Stimulated activated CD4-positive, alpha-beta T cell treated with anti-CD3 and anti-CD28 coated beads, Interleukin-4, amount 100 ng/mL, for 24 hours (primary cell): ENCODE measurements at regions not wholly inside any gene's neighbourhood (a gene's known extent, or its start where the extent isn't known, plus 50 kb on each side); places are given as distances from the start of the nearest gene placed in this dataset.

Experiments
- DNase-seq: peaks from one replicate; pipeline ENCODE4 v3.0.0-alpha.2; 2020

DNA sequence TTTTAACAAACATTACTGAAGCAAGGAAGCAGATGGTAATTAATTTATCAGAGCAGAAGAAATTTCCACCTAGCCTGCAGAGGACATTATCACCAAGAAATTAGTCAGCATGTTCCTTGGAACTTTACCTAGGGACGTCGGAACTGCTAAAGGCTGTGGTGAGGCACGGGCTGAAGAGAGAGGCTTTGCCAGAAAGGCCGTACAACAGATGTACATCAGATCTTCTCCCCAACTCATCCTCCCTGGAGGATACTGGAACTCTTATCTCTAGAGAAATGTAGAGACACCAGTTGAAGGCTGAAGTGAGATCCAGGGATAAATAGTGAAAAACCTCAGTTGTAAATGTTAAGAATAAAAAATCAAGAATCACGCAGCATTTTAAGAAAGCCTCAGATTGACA, 257.1 kb downstream of the SAMD5 start:
- no peak for DNase-seq

DNA sequence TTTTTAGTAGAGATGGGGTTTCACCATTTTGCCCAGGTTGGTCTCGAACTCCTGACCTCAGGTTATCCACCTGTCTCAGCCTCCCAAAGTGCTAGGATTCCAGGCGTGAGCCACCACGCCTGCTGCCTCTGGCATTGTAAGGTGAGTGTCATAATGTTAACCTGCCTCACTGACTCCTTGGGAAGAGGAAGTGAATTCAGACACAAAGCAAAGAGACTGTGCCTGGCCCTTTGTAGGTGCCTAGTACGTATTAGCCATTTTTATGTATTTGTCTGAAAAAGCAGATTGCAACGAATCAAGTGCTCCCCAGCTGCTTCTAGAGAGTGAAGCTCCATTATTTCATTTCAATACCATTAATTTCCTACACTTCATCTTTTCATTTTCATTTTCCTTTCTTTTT, 260.5 kb downstream of the SAMD5 start:
- DNase-seq = no peak

DNA sequence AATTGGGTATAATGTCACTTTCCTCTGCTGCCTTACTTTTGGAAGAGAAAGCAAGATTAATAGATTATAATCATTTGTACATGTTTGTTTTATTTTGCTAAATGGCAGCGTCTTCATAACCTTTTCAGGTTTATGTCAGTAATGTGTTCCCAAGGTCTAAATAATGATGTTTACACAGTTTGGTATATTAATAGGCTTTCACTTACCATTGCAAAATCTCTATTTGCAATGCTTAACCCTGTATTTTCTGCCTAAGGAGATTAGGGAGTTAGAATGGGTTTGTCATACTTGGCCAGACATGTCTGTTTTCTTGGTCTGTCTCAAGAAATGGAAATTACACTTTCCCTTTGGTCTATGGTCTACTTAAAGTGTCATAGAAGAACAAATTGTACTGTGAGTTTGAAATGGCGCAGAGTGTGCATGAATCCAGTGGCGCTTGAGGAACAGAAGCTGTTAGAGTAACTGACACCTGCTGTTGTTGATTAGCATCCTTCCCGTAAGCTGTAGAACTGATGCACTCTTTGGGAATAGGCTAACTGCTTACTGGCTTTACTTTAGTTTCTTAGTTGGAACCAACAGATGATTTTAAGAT, 261.1 kb downstream of the SAMD5 start:
- no peak for DNase-seq

DNA sequence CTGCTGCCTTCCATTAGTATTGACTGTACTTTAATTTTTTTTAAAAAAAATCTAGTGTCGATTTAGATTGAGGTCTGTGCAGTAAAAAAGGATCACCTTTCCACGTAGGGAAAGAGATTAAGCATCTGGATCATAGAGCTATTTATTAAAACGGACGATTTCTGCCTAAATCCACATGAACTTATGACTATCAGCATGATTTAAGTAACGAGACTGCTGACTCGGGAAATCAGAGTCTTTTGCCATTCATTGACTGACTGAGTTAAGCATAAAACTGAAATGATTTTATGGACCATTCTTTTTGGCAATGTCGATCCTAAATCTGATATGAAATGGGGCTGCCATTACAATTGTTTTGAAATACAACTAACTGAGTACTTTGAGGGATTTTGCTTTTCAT, 261.7 kb downstream of the SAMD5 start:
- no peak for DNase-seq

DNA sequence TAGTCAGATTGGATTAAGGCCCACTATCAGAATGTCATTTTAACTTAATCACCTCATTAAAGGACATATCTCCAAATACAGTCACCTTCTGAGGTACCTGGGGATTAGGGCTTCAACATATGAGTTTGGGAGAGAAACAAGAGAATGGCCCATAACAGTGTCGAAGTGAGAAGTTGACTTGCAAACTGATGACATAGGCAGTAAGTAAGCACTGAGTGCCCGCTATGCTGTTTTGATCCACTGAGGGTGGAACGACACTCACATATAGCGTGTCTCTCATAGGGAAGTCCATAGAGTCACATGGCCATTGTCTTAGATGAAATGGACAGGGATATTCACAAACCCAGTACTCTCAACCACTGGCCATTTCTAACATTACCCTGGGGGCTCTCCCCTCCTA, 264.2 kb downstream of the SAMD5 start:
- no peak for DNase-seq

DNA sequence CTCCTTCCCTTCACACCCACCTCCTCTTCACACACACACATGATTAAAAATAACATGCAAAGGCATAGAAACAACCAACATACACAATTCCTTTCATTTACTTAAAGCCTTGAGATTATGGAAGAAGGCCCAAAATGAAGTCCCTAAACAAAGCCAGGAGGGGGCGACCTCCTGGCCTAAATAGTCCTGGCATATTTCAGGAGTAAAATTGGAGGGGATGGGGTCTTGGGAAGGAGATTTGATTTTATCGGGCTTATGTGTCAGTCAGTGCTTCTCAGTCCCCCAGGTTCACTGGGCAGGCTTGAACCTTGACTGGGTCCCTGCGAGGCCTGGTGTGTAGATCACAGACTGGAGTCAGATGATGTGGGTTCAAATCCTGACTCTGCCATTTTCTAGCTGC, 266.4 kb downstream of the SAMD5 start:
- DNase-seq = no peak

DNA sequence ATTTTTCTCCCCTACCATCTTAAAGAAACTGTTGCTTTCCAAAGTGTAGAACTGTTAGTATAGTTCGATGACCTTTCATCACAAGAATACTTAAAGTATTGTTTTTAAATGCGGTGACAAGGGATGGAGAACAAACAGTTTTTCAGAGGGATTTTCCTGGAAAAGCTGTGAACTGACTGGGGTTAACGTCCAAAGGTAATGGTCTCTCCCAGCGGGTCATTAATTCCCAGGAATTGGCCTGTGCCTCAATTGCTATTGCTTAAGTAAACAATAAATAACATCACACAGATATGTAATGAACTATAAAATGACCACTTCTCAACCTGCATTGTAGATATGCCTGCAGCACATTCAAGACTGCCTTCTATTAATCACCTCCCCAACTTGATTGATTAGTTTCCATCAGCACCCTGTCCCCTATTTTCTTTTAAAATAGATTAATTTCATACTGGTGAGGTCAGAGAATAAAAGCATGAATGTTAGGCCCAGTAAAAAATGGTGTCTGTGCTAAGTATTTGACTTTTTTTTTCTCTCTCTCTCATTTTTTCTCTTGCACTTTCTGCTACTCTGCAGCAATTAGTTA, 268.2 kb downstream of the SAMD5 start:
- no peak for DNase-seq

DNA sequence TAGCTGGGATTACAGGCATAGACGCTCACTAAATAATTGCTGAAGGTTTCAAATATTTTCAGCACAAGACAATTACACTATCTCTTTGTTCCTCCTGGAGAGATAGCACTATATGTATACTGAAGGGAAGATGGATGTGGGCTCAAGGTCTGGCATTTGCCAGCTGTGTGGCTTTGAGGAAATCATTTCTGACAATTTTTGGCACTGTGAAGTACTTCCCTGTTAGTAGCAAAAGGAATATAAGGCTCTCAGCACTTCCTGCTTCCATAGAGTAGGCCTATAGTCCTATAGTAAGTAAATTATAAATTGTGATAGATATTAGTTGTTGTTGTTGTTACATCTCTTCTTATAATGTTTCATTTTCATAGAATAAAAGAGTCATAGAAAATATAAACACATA, 271.1 kb downstream of the SAMD5 start:
- no peak for DNase-seq

DNA sequence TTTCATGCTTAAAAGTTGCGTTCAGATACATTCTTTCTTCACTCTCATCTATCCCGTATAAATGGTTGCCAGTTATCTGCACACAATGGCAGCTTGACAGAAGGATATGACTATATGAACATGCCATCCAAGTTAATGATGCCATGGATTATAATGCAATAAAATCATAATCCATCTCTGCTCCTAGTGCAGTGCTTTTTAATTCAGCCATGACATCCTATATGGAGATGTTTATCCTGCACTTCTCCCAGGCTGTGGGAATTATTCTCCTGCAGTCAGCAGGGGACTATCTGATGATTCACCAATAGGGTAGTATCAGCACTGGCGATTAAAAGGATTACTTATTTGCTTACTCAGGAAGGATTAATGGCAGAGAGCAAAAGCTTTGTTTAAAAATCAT, 273.8 kb downstream of the SAMD5 start:
- DNase-seq = no peak

DNA sequence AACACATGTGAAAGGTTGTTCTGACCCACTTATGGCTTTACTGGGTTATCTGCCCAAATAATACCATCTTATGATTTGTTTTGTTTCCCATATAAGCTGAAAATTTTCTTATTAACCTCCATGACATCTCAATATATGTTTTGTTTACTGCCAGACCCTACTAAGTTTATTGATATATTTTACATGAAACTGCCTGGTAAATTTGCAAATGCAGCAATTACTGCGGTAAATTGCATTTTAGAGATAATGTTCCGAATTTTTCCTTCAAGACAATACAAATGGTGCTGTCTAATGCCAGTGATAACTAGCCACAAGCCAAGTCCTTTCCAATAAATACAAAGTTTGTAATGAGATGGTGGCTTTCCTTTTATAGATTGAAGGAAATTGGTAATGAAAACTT, 275.9 kb downstream of the SAMD5 start:
- DNase-seq = no peak

DNA sequence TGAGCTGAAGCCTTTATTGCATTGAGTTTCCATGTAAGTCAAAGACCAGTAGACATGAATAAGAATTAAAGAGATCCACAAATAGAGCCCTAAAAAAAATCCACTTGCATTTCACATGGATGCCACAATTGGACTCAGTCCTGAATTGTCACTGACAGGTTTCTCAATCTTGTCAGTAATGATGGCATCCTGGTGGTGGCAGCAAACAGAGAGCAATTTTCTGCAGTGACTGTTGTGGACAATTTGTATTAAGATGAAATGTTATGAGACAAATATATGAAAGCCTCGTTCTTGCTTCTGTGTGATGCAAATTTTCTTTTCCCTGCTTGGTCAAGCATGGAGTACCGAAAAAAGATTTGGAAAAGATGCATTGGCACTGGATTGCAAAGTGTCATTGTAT, 278.9 kb downstream of the SAMD5 start:
- DNase-seq = no peak

DNA sequence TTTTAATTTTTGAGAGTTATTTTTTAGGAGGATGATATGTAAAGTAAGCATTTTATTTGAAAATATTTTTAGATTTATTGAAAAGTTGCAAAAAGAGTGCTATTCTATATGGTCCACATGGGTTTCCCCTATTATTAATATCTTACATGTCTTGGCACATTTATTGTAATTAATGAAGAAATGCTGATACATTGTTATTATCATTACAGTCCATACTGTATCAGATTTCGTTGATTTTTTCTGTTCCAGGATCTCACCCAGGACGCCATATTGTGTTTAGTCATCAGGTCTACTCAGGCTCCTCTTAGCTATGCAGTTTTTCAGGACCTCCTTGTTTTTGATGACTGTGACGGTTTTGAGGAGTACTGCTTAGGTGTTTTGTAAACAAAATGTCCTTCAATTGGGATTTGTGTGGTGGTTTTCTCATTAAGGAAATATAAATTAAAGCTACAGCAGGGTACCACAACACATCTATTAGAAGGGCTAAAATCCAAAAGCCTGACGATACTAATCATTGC, 281.0 kb downstream of the SAMD5 start:
- no peak for DNase-seq

DNA sequence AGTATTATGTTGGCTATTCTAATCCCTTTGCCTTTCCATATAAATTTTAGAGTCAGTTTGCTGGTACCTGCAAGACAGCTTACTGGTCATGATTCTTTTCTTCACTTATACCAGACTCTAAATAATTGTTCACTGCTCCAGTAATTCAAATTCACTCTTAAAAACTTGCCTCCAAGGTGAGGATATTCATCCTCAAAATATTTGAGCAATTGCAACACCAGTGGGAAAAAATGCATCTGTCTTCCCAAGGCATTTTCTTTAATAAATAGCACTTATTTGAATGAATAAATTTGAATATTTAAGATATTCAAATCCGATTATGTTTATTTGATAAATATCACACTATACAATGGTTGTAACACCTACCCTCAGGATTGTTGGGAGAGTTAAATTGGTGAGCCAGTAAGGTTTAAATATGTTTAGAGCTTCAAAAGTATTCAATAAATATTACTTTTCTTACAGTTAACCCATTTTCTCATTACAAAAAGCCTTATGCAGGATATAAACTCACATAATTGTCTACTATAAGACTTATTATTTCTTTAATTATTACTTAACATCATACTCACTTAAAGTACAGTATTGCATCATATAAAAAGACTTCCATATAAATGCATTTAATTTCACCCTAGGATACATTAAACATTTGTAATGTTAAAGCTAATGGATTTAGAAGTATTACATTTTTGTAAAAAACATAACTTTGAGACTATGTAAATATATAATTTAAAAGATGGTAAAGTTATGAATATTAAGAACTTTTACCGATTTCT, 285.6 kb downstream of the SAMD5 start:
- no peak for DNase-seq

DNA sequence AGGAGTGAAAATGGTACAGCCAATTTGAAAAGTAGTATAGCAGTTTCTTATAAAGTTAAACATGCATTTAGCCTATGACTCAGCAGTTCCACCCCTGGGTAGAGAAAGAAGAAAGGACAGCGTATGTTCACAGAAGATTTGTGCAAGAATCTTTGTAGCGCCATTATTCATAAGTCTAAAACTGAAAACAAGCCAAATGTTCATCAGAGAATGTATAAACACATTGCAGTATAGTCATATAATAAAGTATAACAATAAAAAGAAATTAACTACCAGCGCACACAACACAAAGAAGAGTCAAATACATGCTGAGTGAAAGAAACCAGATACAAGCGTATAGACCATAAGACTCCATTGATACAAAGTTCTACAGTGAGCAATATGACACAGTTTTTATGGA, 294.0 kb downstream of the SAMD5 start:
- no peak for DNase-seq

DNA sequence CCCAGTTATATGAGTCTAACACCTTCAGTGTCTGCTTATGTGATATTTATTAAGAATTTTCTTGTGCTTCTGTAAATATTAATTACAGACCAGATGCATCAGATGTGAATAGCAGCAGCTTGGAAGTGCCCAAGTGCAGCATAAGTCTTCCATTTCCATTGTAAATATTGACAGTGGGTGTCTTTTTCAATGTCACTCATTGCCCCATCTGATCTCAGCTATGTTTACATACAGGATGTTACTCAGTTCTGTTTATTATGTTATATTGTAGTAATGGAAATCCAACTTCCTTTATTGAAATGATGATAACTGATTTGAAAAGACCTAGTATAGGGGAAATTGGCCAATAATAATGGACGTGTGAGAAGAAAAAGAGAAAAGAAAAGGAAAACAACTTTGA, 296.7 kb downstream of the SAMD5 start:
- no peak for DNase-seq

DNA sequence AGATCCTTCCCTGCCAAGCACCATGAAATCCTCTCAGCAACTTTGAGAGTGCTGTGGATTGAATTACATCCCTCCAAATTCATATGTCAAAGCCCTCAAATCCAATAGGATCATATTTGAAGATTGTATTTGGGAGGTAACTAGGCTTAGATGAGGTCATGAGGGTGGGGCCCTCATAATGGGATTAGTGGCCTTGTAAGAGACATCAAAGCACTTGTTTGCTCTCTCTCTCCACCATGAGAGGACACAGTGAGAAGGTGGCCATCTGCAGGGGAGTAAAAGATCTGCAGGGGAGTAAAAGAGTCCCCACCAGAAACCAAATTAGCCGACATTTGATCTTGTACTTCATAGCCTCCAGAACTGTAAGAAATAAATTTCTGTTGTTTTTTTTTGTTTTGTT, 298.2 kb downstream of the SAMD5 start:
- no peak for DNase-seq

DNA sequence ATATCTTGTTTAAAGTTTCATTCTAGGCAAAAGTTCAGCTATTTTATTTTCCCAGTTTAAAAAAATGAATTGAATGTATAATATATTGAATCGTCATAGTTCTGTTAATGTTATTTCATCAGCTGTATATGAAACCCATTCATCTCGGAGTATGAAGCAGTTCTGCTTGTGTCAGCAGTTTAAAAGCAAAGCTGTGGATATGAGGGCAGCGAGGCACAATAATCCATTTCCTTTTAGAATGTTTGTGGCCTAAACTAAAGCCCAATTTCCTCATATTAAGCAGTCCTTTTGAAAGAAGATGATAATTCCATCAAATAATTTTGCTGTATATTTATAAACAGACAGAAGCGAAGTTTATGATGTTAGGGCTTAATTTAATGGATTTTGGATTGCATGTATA, 300.1 kb downstream of the SAMD5 start:
- no peak for DNase-seq

DNA sequence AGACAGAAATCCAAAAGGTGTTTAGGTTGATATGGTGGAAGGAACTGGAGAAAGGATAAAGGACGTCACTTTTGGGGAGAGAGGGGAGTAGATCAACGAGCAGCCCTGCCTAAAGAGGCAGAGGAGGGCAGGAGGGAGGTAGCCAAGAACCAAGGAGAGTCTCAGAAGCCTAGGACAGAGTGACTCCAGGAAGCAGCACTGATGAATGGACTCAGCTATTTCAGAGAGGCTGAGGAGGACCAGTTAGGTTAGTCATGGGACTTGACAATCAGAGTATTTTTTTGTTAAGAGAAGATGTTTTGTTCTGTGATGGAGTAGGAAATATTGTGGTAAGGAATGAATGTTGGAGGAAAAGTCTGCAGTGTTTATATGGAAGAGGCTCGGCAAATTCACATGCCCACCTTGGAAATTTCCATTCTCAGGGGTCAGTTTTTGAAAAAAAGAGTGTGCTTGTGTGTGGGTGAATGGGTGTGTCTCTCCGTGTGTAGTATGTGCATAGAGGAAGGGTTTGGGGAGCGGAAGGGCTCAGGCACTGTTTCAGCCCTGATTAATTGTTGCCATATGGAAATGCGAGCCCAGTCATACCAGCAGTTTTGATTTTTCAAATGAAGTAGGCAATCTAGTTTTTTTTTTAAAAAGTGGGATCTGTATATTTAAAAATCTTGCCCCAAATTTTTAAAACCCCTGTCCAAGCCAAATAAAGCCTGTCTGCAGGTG, 303.6 kb downstream of the SAMD5 start:
- no peak for DNase-seq

DNA sequence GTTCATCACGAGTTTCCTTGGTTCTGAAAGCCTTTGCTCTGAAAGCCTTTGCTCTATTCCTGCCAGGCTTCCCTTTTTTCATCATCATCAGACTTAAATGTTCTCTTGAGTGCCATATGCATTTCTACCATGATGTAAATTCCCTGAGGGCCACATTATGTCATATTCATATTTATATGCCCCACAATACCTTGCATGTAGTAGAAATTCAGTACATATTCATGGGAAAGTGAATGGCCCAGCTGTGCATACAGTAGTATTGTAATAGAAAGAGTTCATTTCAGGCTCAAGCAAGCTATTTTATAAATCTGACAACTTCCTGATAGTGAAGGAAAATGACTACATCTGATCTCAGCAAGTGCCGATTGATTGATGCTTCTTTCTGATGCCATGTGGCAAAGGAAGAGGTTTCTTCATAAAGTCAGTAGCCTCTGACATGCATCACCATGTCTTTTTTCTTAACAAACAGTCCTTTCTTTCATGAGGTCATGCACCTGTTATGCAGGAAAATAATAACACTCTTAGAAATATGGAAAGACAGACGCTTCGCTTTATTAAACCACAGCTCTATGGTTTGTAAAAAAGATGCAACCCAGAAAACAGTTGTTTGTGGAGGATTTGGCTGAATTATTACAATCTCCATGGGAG, 308.7 kb downstream of the SAMD5 start:
- DNase-seq = no peak

DNA sequence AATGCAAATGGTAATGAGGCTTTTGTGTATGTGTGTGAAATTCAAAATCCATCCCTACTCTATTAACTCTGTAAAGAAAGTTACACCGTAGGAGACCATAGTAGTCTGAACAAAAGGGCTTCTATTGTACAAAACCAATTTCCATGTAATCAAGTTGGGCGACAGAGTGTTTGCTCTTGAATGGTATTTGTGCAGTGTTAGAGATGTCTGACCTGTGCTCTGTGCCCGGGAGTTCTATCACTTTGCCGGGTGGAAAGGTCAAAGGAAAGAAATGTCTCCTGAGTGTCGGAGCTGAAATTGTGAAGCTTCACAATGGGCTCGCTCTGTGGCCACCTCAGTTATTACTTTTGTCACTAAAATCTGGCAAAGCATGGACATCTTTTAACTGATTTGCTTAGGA, 312.0 kb downstream of the SAMD5 start:
- DNase-seq = no peak

DNA sequence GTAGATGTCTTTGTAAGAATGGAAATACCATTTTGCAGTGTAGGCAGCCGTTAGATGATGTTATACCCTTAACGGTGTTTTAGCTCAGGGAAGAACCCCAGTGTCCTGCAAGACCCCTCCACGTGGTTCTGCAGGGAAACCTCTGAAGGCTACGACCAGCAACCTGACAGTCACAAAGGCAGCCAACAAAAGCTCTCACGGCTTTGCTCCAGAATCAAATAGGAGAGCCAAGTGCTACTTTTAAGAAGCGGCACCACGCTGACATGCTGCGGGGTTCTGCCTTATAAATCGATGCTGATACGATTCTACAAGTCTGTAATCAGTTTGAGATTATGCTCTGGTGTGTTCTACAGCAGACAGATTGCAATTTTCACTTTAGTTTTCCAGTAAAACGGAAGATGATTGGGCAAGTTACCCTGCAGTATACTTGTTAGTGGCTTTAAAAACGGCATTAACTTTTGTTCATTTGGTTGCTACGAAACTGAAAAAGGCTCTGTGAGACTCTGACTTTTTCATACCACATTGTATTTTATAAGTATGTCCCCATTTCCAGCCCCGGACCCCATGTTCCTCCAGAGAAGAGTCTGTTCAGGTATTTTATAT, 312.9 kb downstream of the SAMD5 start:
- no peak for DNase-seq

DNA sequence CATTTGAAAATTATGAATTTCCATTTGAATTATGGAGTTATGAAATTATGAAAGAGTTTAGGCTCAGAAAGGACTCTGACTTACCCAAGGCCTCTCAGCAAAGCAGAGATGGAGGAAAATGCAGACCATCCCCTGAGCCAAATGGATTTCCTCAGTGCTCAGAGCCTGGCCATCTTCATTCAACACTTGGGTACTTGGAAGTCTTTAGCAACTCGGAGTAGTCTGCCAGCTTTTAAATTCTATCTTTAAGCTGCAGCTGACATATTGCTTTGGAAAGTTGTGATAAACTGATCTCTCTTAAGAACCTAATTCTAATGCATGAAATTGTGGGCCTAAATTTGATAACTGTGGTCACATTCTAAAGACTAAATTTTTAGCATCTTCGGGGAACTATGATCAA, 315.4 kb downstream of the SAMD5 start:
- DNase-seq = no peak

DNA sequence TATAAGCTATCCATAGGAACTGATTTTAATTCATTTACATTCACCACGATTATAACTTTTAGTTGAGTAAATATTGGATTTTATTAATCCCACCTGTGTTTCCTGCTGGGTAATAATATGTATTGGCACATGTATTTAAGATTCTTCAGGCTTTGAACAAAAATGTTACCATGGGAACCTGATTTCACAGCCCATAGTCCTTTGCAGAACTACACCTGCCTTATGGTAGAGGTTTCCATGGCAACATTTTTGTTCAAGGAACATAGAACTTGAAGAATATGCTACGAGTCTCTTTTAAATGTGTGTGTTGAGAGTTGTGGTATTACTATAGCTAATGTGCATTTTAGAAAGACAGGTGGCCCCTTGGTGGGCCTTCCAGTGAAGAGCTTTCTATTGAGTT, 317.4 kb downstream of the SAMD5 start:
- no peak for DNase-seq
